Caco-2 (cell line): ENCODE measurements at regions not wholly inside any gene's neighbourhood (a gene's known extent, or its start where the extent isn't known, plus 50 kb on each side); places are given as distances from the start of the nearest gene placed in this dataset.
"Not testable (repeated sequence)": the region's sequence is repeated elsewhere in the genome, so short reads cannot be mapped to it uniquely, and the experiment has no call there.

ENCODE experiments used
- BruUV-seq: library from RNA; stranded (reverse); fragments of 400-500 nt; replicated peaks from 2 replicates; lab custom pipeline; 2021; lab: Mats Ljungman, UMichigan
- CTCF ChIA-PET: fragments of 300-600 bp; sonication (Branson Sonifier 250); formaldehyde crosslinking; loops from one replicate; lab custom pipeline; 2022; ENCODE audit warnings: antibody characterized with exemption; lab: Charles Lee
- POLR2A ChIA-PET: fragments of 300-600 bp; sonication (Branson Sonifier 250); formaldehyde crosslinking; loops from one replicate; lab custom pipeline; 2022; ENCODE audit warnings: antibody characterized with exemption; lab: Charles Lee
- DNase-seq, 2 experiments: peaks; one replicate each; pipeline versions ENCODE4 v3.0.0 to v3.0.0-alpha.2; 2020 to 2022
- H3K27me3 ChIP-seq: replicated peaks from 2 replicates; pipeline ENCODE4 v1.6.0; 2011; ENCODE audit warnings: low read length; ENCODE audit not compliant: control insufficient read depth, insufficient read depth
- H3K36me3 ChIP-seq: 2 replicates; pipeline ENCODE4 v1.5.1; 2011; ENCODE audit warnings: low read length; ENCODE audit not compliant: control insufficient read depth, insufficient read depth
- H3K4me1 ChIP-seq: fragments of 250-450 bp; sonication (Bioruptor Pico); 2 replicates; pipeline ENCODE4 v1.5.1; 2020; ENCODE audit warnings: mild to moderate bottlenecking
- H3K4me3 ChIP-seq: 2 replicates; pipeline ENCODE4 v1.5.1; 2011; ENCODE audit warnings: low read depth, mild to moderate bottlenecking, control low read depth, low read length
- H3K9me3 ChIP-seq: fragments of 250-450 bp; sonication (Bioruptor Pico); 2 replicates; pipeline ENCODE4 v1.5.1; 2020; ENCODE audit warnings: mild to moderate bottlenecking, moderate library complexity
- H3K27ac Mint-ChIP-seq: one replicate; pipeline ENCODE4 v1.8.0; 2022; ENCODE audit warnings: mixed read lengths; ENCODE audit not compliant: unreplicated experiment
- H3K27me3 Mint-ChIP-seq: one replicate; pipeline ENCODE4 v1.8.0; 2022; ENCODE audit warnings: mixed read lengths; ENCODE audit not compliant: insufficient read depth, unreplicated experiment
- H3K36me3 Mint-ChIP-seq: one replicate; pipeline ENCODE4 v1.8.0; 2022; ENCODE audit warnings: mild to moderate bottlenecking, mixed read lengths; ENCODE audit not compliant: insufficient read depth, unreplicated experiment
- H3K4me1 Mint-ChIP-seq: one replicate; pipeline ENCODE4 v1.8.0; 2022; ENCODE audit warnings: low read depth, mixed read lengths; ENCODE audit not compliant: unreplicated experiment
- H3K4me3 Mint-ChIP-seq: one replicate; pipeline ENCODE4 v1.8.0; 2022; ENCODE audit warnings: mild to moderate bottlenecking, moderate library complexity, mixed read lengths; ENCODE audit not compliant: unreplicated experiment
- H3K9me3 Mint-ChIP-seq: one replicate; pipeline ENCODE4 v1.8.0; 2022; ENCODE audit warnings: mixed read lengths; ENCODE audit not compliant: unreplicated experiment
- CTCF ChIP-seq, 2 experiments: fragments of 200-600 bp in 1 of 2; IDR thresholded peaks; 1 replicate in 1 of 2; 2 replicates in 1 of 2; pipeline versions ENCODE4 v1.5.1 to v1.8.0; 2011 to 2022; ENCODE audit warnings: antibody characterized with exemption in 1 of 2, control low read depth in 1 of 2, inconsistent platforms in 1 of 2, low read depth in 1 of 2, low read length in 1 of 2, mild to moderate bottlenecking in 1 of 2, moderate library complexity in 1 of 2; ENCODE audit not compliant: insufficient read depth in 1 of 2, severe bottlenecking in 1 of 2, unreplicated experiment in 1 of 2
- intact Hi-C: fragments of 100-400 bp; cut with micrococcal nuclease; formaldehyde crosslinking; loops from one replicate; pipeline ENCODE4 v1.10.0; 2022; ENCODE audit not compliant: unreplicated experiment

- no TSS peak for BruUV-seq
- DNase-seq = no peak
- Mint-ChIP-seq H3K27ac (no peak overlapping the region), H3K9me3 (no peaks in the 10 kb centered on the region), H3K4me3 (no peak overlapping the region), H3K27me3 (no peaks in the 10 kb centered on the region), H3K36me3 (no peaks in the 10 kb centered on the region), H3K4me1 (no peaks in the 10 kb centered on the region)
- Histone ChIP-seq H3K27me3 (no peaks in the 10 kb centered on the region), H3K9me3 (no peaks in the 10 kb centered on the region), H3K36me3 (no peaks in the 10 kb centered on the region), H3K4me1 (peaks cover 4% of the 10 kb centered on the region; the same call in 1 of the 2 replicates), H3K4me3 (no peak overlapping the region)
- ChIA-PET POLR2A (no interaction called here), CTCF (no interaction called here)
- TF ChIP-seq CTCF (IDR thresholded peaks at IDR 0.05; ENCODE audit: insufficient read depth in 1 of 2, low read depth in 1 of 2, low read length in 1 of 2, severe bottlenecking in 1 of 2, unreplicated experiment in 1 of 2) = no peak
- intact Hi-C loops = no loop called here
Observed at GRCh38 chr2:66253066-66253465, 181.9 kb upstream of the MEIS1 start.

GRCh38 chr2:66252109-66252508 lies 182.8 kb upstream of the MEIS1 start:
- Mint-ChIP-seq H3K27ac (no peak overlapping the region), H3K36me3 (no peaks in the 10 kb centered on the region), H3K27me3 (no peaks in the 10 kb centered on the region), H3K9me3 (no peaks in the 10 kb centered on the region), H3K4me3 (no peak overlapping the region), H3K4me1 (no peaks in the 10 kb centered on the region)
- no peaks in the 10 kb centered on the region for H3K36me3 ChIP-seq
- peaks cover 4% of the 10 kb centered on the region; the same call in 1 of the 2 replicates for H3K4me1 ChIP-seq
- POLR2A ChIA-PET = no interaction called here
- no peak overlapping the region for H3K4me3 ChIP-seq
- H3K27me3 ChIP-seq = no peaks in the 10 kb centered on the region
- no peaks in the 10 kb centered on the region for H3K9me3 ChIP-seq
- no peak for TF ChIP-seq CTCF (IDR thresholded peaks at IDR 0.05; ENCODE audit: insufficient read depth in 1 of 2, low read depth in 1 of 2, low read length in 1 of 2, severe bottlenecking in 1 of 2, unreplicated experiment in 1 of 2)
- intact Hi-C loops = no loop called here
- no TSS peak for BruUV-seq
- CTCF ChIA-PET = no interaction called here
- DNase-seq = no peak

GRCh38 chr2:66251573-66251972 lies 183.4 kb upstream of the MEIS1 start:
- Histone ChIP-seq H3K4me1 (peaks cover 4% of the 10 kb centered on the region; the same call in 1 of the 2 replicates), H3K9me3 (no peaks in the 10 kb centered on the region), H3K4me3 (no peak overlapping the region), H3K36me3 (no peaks in the 10 kb centered on the region), H3K27me3 (no peaks in the 10 kb centered on the region)
- no peak overlapping the region for H3K27ac Mint-ChIP-seq
- no peaks in the 10 kb centered on the region for H3K36me3 Mint-ChIP-seq
- POLR2A ChIA-PET = no interaction called here
- H3K4me1 Mint-ChIP-seq = no peaks in the 10 kb centered on the region
- TF ChIP-seq CTCF (IDR thresholded peaks at IDR 0.05; ENCODE audit: insufficient read depth in 1 of 2, low read depth in 1 of 2, low read length in 1 of 2, severe bottlenecking in 1 of 2, unreplicated experiment in 1 of 2) = no peak
- CTCF ChIA-PET = no interaction called here
- BruUV-seq = no TSS peak
- no peaks in the 10 kb centered on the region for H3K27me3 Mint-ChIP-seq
- no peak for DNase-seq
- no peaks in the 10 kb centered on the region for H3K9me3 Mint-ChIP-seq
- intact Hi-C loops = no loop called here
- H3K4me3 Mint-ChIP-seq = no peak overlapping the region

- H3K36me3 ChIP-seq, H3K27me3 ChIP-seq, DNase-seq, POLR2A ChIA-PET, H3K9me3 ChIP-seq, intact Hi-C loops, H3K27ac Mint-ChIP-seq, H3K4me3 Mint-ChIP-seq, H3K4me3 ChIP-seq, CTCF ChIA-PET, H3K4me1 Mint-ChIP-seq, H3K4me1 ChIP-seq, H3K36me3 Mint-ChIP-seq, BruUV-seq: not testable (repeated sequence)
- Mint-ChIP-seq H3K9me3 (peaks cover 13% of the 10 kb centered on the region), H3K27me3 (peaks cover 14% of the 10 kb centered on the region)
Observed at GRCh38 chr2:66249089-66249488, 185.8 kb upstream of the MEIS1 start.

GRCh38 chr2:66243809-66244208 lies 191.1 kb upstream of the MEIS1 start:
- CTCF ChIA-PET, intact Hi-C loops, H3K27me3 ChIP-seq, H3K36me3 Mint-ChIP-seq, H3K4me3 Mint-ChIP-seq, BruUV-seq, H3K36me3 ChIP-seq, H3K27ac Mint-ChIP-seq, H3K4me3 ChIP-seq, H3K4me1 ChIP-seq, H3K4me1 Mint-ChIP-seq, H3K9me3 ChIP-seq, POLR2A ChIA-PET, DNase-seq: not testable (repeated sequence)
- Mint-ChIP-seq H3K27me3 (peaks cover 14% of the 10 kb centered on the region), H3K9me3 (peaks cover 13% of the 10 kb centered on the region)
